Fibroblast of villous mesenchyme (primary cell): ENCODE measurements at regions not wholly inside any gene's neighbourhood (a gene's known extent, or its start where the extent isn't known, plus 50 kb on each side); places are given as distances from the start of the nearest gene placed in this dataset.
A peak's percentile ranks its signal among the peaks of the same experiment; 100 is the strongest.

Experiments
- DNase-seq: peaks from one replicate; pipeline ENCODE4 v3.0.0-alpha.2; 2010; ENCODE audit warnings: low read depth
- H3K4me3 ChIP-seq: 2 replicates; pipeline ENCODE4 v1.5.1; 2011; ENCODE audit warnings: low read depth, mild to moderate bottlenecking, low read length
- TF ChIP-seq, protein P1 (sequence below): IDR thresholded peaks from 2 replicates; pipeline ENCODE4 v1.5.1; 2012; ENCODE audit warnings: low read depth, mild to moderate bottlenecking, low read length; ENCODE audit not compliant: insufficient read depth

DNA sequence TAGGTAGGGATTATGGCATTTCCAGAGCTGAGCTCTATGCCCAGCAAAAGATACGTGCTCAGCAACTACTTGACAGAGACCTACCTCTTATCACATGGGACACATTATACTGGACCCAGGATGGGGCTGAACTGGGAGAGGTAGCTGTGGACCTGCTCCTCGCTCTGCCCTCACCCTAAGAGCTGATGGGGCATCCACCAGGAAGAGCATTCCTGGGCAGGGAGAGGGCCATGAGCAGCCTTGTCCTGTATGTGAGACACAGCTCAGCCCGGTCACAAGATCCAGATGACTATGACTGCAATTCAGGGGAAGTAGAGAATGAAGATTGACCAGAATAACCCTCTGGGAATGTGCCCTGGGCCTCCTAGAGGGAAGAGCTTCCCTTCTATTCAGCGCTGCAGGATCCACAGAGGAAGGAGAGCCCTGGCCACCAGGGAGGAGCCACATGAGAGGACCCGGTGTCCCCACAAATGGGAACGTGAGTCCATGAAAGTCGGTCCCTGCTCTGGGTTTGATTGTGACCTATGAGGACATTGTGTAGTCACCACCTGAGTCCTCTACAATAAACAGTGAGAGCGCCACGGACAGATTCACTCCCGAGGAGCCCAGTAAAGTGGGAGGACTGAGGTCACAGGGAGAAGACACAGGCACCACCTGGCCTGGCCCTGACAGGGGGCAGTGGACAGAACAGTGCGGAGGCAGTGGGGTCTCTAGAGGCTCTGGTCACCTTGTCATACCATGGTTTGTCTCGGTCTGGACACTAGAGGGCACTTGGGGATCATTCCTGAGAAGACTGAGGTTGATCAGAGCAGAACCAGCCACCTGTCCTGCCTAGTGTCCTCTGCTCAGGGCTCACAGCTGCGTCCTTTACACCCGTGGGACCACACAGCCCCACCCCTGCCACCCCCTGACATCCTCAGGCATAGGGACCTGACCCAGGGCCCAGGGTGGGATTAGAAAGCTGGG, 99.5 kb downstream of the ZNF280B start:
- peak; percentile 6 for DNase-seq
- H3K4me3 ChIP-seq, result no peak overlapping the region
- TF ChIP-seq, protein P1, sequence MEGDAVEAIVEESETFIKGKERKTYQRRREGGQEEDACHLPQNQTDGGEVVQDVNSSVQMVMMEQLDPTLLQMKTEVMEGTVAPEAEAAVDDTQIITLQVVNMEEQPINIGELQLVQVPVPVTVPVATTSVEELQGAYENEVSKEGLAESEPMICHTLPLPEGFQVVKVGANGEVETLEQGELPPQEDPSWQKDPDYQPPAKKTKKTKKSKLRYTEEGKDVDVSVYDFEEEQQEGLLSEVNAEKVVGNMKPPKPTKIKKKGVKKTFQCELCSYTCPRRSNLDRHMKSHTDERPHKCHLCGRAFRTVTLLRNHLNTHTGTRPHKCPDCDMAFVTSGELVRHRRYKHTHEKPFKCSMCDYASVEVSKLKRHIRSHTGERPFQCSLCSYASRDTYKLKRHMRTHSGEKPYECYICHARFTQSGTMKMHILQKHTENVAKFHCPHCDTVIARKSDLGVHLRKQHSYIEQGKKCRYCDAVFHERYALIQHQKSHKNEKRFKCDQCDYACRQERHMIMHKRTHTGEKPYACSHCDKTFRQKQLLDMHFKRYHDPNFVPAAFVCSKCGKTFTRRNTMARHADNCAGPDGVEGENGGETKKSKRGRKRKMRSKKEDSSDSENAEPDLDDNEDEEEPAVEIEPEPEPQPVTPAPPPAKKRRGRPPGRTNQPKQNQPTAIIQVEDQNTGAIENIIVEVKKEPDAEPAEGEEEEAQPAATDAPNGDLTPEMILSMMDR, result peak; percentile 49

DNA sequence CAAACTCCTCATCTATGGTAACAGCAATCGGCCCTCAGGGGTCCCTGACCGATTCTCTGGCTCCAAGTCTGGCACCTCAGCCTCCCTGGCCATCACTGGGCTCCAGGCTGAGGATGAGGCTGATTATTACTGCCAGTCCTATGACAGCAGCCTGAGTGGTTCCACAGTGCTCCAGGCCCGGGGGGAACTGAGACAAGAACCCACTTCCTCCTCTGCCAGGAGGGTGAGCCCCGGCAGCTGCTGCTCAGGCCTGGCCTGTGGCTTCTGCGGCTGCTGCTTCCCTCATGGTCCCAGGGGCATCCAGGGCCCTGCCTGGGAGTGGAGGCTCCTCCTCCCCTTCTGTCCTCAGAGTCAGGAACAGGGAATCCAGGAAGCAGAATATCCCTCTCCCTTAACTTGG, 98.4 kb downstream of the ZNF280B start:
- DNase-seq, result no peak
- TF ChIP-seq, protein P1, result no peak
- H3K4me3 ChIP-seq, result no peak overlapping the region

DNA sequence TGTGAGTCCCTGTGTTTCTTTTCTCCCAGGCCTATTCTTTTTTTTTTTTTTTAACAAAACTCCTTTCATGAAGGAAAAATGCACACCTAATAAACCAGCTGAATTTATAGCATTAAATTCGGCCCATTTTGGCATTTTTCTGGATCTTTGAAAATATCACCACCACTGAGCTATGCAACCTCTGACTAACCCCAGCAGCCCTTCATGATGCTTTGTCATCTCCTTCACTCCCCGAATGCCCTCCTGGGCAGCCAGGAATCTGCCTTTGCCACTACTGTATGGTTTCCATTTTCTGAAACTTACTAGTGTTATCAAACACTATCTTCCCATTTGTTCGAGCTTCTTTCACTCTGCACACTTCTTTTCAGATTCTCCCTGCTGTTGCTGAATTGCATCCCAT, 97.9 kb downstream of the ZNF280B start:
- TF ChIP-seq, protein P1, result no peak

DNA sequence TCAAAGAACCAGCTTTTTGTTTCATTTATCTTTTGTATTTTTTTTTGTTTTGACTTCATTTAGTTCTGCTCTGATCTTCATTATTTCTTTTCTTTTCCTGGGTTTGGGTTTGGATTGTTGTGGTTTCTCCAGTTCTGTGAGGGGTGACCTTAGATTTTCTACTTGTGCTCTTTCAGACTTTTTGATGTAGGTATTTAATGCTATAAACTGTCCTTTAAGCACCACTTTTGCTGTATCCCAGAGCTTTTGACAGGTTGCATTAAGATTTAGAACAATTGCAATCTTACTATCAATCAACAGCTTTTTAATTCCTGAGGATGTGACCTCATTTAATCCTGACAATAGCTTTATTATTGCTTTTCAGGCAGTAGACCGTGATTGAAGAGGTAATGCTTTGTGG, 94.3 kb downstream of the ZNF280B start:
- TF ChIP-seq, protein P1, result no peak
- no peak overlapping the region for H3K4me3 ChIP-seq
- DNase-seq, result no peak

More for the DNA sequence above, 97.9 kb downstream of the ZNF280B start:
- no peak overlapping the region for H3K4me3 ChIP-seq
- no peak for DNase-seq

DNA sequence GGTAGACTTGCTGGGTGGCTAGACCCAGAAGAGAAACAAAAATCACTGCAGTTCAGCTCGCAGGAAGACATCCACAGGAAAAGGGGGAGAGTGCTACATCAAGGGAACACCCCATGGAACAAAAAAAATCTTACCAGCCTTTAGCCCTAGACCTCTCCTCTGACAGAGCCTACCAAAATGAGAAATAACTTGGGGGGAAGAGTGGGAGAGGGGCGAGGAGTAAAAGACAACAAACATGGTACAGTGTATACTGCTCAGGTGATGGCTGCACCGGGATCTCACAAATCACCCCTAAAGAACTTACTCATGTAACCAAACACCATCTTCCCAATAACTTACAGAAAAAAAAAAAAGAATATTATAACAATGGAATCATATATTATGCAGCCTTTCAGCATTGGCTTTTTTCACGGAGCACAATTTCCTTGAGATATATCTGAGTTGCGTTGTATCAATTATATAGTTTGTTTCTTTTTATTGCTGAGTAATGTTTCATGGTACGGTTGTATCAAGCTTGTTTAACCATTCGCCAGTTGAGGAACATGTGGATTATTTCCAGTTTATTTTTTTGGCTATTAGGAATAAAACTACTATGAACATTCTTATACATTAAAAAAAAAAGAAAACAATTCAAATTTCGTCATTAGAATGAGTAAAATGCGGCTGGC, 90.9 kb downstream of the ZNF280B start:
- TF ChIP-seq, protein P1, result no peak
- no peak for DNase-seq

DNA sequence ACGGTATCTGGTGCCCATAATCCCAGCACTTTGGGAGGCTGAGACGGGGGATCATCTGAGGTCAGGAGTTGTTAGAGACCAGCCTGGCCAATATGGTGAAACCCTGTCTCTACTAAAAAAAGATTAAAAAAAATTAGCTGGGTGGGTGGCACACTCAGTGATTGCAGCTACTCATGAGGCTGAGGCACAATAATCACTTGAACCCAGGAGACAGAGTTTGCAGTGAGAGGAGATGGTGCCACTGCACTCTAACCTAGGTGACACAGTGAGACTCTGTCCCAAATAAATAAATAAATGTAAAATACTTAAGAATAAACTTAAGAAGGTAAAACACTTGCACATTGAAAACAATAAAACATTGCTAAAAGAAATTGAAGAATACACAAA, 90.4 kb downstream of the ZNF280B start:
- TF ChIP-seq, protein P1, result no peak
- no peak for DNase-seq
- H3K4me3 ChIP-seq, result no peak overlapping the region

More for the DNA sequence above, 90.9 kb downstream of the ZNF280B start:
- H3K4me3 ChIP-seq, result no peak overlapping the region
